HL-60 (cell line): ENCODE measurements at regions not wholly inside any gene's neighbourhood (a gene's known extent, or its start where the extent isn't known, plus 50 kb on each side); places are given as distances from the start of the nearest gene placed in this dataset.

Experiments used
- CTCF ChIP-seq: IDR thresholded peaks from one replicate; pipeline ENCODE4 v1.5.1; 2011; ENCODE audit warnings: low read length, control low read depth, inconsistent platforms; ENCODE audit not compliant: insufficient read depth
- GABPA ChIP-seq: IDR thresholded peaks from 2 replicates; pipeline ENCODE4 v1.6.1; 2012; ENCODE audit warnings: low read depth
- POLR2AphosphoS5 ChIP-seq: IDR thresholded peaks from 2 replicates; pipeline ENCODE4 v1.6.1; 2012; ENCODE audit warnings: low read depth
- REST ChIP-seq: IDR thresholded peaks from 2 replicates; pipeline ENCODE4 v1.6.1; 2012; ENCODE audit warnings: low read depth; ENCODE audit not compliant: insufficient replicate concordance

- TF ChIP-seq CTCF (no peak), REST (no peak), POLR2AphosphoS5 (no peak), GABPA (no peak)
Observed at GRCh38 chr14:47959740-47960139, 284.3 kb upstream of the MDGA2 start.
